ENCODE measurements at regions not wholly inside any gene's neighbourhood (a gene's known extent, or its start where the extent isn't known, plus 50 kb on each side); places are given as distances from the start of the nearest gene placed in this dataset.
A peak's percentile ranks its signal among the peaks of the same experiment; 100 is the strongest.
"Not testable (repeated sequence)": the region's sequence is repeated elsewhere in the genome, so short reads cannot be mapped to it uniquely, and the experiment has no call there.

- no peak for DNase-seq (ENCODE audit: low read depth)
Observed at GRCh38 chr17:55903028-55903690, 152.3 kb downstream of the PCTP start.

DNA sequence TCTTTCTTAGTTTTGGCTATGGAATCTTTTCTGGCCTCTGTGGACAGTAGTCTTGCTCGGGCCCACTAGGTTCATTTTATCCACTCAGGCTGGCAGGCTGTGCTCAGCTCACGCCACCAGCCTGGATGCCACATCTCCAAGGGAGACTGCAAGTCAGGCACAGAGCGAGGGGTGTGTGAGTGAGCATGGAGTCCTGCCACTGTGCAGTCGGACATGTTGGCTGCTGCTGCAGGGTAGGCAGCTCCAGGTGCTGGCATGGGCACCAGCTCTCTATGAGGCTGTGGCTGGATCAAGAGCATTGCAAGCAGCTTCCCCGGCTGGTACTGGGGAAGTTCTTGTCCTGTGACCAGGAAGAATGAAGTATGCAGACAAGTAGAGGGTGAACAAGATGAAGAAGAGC lies 158.9 kb downstream of the PCTP start:
- DNase-seq (ENCODE audit: low read depth) = no peak

DNA sequence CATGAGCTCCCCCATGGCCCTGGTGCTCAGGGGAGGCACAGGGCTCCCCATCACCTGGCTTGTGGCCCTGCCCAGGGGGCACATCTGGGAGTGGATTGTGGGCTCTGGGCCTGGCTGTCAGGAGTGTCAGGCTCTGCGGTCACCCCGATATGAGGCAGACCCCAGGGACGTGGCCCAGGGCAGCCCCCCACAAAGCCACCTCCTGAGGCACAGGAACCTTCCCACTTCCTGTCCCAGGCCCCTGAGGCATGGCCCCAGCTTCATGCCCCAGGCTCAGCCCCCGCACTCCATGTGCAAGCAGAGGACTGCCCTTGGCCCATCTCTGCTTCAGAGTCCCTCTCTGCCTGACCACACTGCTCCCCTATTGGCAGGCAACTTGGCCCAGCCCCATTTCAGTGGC lies 160.3 kb downstream of the PCTP start:
- no peak for DNase-seq (ENCODE audit: low read depth)

GRCh38 chr17:55925440-55925839 lies 174.6 kb downstream of the PCTP start:
- no peak for DNase-seq (ENCODE audit: low read depth)

GRCh38 chr17:55926276-55926990 lies 175.6 kb downstream of the PCTP start:
- DNase-seq (ENCODE audit: low read depth) = no peak

- no peak for DNase-seq (ENCODE audit: low read depth)
Observed at GRCh38 chr17:55930291-55930809, 179.5 kb downstream of the PCTP start.

DNA sequence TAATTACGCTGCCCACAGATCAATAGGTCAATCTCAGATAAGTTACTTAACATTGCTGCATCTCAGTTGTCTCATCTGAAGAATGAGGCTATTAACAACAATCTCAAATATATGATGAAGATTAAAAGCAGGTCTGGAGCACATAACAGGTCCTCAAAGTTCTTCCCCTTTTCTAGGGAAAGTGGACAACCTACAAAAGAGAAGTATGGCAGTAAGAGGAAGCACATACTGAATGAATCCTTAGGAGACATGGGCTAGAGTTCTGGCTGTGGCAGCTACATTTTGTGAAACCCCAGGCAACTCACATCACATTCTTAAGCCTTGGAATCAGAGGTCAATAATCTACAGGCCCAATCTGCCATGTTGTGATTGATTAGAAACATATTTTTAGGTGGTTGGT lies 180.6 kb downstream of the PCTP start:
- DNase-seq (ENCODE audit: low read depth) = no peak

GRCh38 chr17:55932973-55933372 lies 182.1 kb downstream of the PCTP start:
- DNase-seq (ENCODE audit: low read depth) = no peak

DNA sequence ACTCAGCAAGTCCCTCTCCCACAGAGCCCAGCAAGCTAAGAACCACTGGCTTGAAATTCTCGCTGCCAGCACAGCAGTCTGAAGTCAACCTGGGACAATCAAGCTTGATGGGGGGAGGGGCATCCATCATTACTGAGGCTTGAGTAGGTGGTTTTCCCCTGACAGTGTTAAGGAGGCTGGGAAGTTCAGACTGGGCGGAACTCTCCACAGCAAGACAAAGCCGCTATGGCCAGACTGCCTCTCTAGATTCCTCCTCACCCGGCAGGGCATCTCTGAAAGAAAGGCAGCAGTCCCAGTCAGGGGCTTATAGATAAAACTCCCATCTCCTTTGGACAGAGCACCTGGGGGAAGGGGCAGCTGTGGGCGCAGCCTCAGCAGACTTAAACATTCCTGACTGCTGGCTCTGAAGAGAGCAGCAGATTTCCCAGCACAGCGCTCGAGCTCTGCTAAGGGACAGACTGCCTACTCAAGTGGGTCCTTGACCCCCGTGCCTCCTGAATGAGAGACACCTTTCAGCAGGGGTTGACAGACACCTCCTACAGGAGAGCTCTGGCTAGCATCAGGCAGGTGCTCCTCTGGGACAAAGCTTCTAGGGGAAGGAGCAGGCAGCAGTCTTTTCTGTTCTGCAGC lies 188.4 kb downstream of the PCTP start:
- not testable (repeated sequence) for DNase-seq (ENCODE audit: low read depth)

DNA sequence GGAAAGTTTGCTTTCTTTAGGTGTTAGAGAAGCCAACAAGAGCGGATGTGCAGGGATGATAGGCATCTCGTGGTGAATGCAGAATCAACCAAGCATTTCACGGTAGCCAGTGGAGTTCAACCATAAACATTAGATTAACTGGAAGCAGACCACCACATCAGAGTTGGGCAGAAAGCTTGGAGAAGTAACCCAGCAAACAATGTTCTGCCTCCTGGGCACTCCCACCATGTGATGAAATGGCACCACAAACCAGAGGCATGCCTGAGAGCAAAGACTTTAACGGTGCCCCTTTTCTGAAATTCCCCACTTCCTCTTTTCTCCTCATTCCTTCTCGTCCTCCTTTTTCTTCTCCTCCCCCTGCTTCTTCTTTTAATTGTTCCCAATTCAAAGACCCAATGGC lies 193.5 kb upstream of the ANKFN1 start:
- no peak for DNase-seq (ENCODE audit: low read depth)

DNA sequence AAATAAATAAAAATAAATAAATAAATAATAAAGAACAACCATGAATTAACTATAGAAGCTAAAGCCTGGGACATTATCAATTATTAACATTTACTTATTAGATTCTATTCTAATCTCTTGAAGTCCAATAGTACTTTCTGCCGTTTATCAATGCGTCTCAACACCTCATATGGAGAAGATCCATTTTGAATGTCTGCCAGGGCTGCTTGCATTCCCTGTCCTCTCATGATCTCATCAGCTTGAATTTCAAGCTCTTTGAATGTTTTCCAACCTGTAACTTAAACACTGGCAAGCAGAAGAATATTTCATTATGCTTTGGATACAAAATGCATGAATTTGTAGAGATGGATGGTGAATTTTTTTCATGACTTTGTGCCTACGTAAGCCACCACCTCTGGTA lies 191.9 kb upstream of the ANKFN1 start:
- DNase-seq (ENCODE audit: low read depth) = no peak

- DNase-seq (ENCODE audit: low read depth) = peak; percentile 1
Observed at GRCh38 chr17:55962951-55963401, 190.3 kb upstream of the ANKFN1 start.

- DNase-seq (ENCODE audit: low read depth) = no peak
Observed at GRCh38 chr17:55964191-55964590, 189.1 kb upstream of the ANKFN1 start.

DNA sequence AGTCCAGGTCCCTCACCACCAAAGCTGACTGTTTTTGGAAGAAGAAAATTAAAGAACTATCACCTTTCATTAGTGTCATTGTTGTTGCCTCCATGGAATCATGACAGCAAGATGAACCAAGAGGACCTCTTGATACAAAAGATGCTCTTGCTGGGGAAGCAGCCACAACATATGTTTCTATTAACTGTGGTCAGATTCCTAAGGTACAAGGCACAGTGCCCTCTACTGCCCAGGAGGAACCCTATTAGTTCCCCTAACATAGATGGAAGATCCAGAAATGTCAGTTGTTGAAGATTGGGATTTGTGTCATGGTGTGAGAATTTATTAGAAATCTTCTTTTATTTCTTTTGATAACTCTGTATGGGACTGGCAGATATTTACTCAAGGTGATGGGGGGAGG lies 188.2 kb upstream of the ANKFN1 start:
- no peak for DNase-seq (ENCODE audit: low read depth)

DNA sequence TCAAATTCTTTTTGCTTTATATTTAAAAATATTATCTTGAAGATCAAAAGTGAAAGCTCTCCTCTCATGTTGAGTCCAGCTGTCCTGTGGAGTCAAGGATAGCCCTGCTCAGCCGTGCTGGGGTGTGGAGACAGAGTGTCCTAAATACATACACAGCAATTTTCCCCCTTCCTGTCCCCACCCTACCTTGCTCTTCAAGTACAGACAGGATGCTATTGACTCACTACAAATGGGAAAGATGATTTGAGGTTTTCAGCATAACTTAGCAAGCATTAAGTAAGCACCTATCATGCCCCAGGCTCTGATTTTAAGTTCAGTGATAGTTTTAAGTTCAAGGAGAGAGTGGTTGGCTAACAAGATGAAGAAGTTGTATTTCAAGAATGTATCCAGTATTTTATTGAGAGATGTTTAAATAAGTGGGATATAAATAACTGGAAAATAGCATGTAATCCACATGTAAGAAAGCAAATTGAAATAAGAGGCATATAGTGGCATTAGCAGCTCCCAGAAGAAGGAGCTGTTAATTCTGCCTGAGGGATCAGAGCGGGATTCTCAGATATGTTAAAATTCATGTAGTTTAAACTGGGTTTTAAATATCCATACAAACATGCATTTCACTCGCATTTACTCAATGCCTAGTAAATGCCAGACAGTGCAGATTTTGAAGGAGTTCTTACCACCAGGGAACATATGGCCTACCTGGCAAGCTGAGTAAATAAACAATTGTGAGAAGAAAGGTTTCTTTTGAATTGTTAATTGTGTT lies 183.5 kb upstream of the ANKFN1 start:
- DNase-seq (ENCODE audit: low read depth) = no peak

GRCh38 chr17:55978578-55978977 lies 174.7 kb upstream of the ANKFN1 start:
- no peak for DNase-seq (ENCODE audit: low read depth)

DNA sequence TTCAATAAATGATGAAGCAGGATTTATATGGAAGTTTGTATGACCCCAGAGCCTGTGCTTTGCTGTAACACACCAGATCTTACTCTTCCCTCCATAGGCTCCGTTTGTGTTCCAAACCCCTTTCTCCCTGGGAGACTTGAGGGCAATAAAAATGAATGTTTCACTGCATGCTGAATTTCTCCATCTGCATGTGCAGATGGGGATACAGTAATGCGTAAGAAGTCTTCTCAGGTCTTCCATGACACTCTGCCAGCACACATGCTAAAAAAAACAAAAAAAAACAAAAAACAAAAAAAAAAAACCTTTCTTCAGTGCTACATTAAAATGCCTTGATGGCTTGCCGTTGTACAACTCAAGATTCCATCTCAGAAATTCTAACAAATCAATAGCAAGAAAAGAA lies 170.2 kb upstream of the ANKFN1 start:
- no peak for DNase-seq (ENCODE audit: low read depth)

GRCh38 chr17:55986817-55987216 lies 166.5 kb upstream of the ANKFN1 start:
- DNase-seq (ENCODE audit: low read depth) = no peak

DNA sequence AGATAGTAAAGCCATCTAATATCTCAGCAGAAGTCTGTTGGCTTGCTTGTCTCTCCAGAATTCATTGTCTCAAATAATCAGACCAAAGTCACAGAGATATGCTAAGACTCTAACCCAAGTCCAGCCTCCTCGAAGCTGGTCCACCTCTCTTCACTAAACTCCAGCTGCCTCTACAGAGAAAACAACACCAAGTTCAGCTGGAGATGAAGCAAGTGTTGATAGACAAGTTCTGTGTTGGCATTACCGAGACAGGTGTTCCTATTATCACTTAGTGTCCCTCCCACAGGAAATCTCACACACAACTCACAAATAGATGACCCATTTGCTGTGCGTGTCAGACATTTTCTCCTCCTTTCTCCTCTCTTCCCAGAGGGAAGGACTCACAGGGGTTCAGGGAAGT lies 164.4 kb upstream of the ANKFN1 start:
- no peak for DNase-seq (ENCODE audit: low read depth)

DNA sequence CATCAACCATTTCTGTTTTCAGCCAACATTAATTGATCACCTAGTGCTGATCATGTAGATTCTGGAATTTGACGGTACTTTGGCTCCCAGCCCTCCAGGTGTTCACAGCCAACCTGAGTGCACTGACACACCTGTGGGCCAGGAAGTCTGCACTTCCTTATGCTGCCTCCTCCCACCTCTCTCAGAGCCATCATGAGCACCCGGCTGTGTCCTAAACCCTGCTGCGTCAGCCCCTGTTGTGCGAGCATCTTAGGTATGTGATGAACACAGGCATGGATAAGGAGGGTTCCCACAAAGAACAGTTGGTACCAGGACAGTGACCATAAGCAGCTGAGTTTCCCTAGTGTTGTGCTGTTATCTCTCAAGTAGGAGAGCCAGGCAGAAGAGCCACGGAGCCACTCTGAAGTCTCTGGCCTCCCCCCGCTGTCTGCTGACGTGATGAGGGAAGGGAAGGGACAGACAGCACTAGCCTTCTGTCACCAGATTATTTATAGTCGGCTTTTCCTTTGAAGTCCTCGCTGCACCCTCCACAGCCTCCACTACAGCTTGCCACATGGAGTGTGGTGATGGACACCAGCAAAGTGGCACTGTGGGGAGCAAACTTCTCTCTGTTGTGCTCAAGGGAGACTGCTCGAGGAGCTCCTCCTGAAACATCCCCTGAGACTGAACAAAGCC lies 162.8 kb upstream of the ANKFN1 start:
- DNase-seq (ENCODE audit: low read depth) = no peak

DNA sequence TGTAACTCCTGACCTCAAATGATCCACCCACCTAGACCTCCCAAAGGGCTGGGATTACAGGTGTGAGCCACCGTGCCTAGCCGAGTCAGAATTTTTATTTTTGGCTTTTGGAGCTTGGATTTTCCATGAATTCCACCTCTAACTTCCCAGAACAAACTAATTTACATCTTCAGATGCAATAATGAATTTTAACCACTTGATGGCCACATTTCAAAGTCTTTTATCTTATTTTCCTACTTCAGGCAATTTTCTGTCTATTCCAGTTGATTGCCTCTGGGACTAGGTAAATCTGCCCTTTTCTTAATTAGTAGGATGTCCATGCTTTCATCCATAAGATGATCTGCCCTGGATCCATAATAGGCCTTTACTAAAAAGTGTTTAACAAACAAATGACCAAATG lies 156.4 kb upstream of the ANKFN1 start:
- DNase-seq (ENCODE audit: low read depth) = no peak

GRCh38 chr17:56000411-56000810 lies 152.9 kb upstream of the ANKFN1 start:
- DNase-seq (ENCODE audit: low read depth) = no peak

All from forelimb muscle (tissue), 1 donor.